Dedifferentiated amniotic fluid mesenchymal stem cell (primary cell): ENCODE measurements at regions not wholly inside any gene's neighbourhood (a gene's known extent, or its start where the extent isn't known, plus 50 kb on each side); places are given as distances from the start of the nearest gene placed in this dataset.

Source experiments
- DNase-seq: peaks from one replicate; pipeline ENCODE4 v3.0.0-alpha.2; 2016; ENCODE audit errors: extremely low spot score

DNA sequence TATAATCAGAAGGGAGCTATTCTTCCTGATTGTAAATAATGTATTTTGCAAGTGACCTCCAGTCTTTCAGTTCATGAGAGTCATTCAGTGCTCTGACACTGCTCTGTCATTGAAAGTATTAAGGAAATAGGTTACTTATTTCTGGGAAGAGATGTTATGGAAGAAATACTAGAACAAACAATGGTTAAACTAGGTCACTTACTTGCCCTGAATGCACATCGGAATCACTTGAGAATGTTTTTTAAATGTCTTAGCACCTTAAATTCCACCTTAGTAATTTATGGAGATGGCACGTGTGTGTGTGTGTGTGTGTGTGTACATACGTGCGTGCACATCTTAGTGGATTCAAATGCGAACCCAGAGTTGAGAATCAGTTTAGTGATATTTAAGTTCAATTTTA is 126.6 kb upstream of the KCNH7 start:
- DNase-seq = no peak

DNA sequence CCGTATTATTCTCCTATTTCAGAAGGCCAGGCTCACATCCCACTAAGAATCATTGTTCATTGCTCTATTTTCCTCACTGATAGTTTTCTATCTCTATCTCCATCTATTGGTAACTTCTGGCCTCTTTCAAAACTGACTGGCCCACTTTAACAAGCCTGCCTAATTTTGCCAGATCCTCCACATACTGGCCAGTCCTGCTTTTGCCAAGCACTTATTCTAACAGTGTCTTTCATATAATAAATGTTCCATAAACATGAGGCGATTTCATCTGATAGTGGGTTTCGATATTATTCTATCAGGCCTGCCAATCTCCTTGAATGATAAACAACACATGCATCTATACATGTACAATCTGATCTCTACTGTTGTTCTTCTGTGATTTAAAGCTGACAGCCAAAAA is 125.9 kb upstream of the KCNH7 start:
- DNase-seq = no peak

DNA sequence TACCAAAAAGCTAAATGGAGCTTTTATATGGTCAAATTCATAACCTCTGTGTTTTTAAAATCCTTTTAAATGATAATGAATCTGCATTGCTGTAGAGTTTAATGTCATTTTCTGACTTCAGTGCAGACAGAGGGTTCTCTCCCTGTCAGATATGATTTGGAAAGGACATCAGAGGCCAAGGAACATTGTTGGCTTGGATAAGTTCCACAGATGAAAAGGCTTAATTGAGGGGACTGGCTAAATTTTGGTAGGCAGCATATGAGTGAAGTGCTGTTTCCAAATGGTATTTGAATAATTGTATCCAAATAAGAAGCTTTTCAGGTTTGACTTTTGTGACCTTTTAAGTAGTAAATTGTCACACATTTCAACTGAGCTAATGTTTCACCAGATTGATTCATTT is 124.6 kb upstream of the KCNH7 start:
- DNase-seq = no peak

DNA sequence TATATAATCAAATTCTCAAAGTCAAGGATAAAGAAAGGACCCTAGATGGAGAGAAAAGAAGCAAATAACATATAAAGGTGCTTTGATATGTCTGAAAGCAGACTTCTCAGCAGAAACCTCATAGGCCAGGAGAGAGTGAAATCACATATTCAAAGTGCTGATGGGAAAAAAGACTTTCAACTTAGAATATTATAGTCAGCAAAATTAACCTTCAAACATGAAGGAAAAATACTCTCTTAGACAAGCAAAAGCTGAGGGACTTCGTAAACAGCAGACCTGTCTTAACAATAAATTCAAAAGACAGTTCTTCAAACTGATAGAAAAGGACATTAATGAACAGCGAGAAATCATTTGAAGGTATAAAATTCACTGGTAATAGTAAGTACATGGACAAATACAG is 107.2 kb upstream of the KCNH7 start:
- DNase-seq = no peak

DNA sequence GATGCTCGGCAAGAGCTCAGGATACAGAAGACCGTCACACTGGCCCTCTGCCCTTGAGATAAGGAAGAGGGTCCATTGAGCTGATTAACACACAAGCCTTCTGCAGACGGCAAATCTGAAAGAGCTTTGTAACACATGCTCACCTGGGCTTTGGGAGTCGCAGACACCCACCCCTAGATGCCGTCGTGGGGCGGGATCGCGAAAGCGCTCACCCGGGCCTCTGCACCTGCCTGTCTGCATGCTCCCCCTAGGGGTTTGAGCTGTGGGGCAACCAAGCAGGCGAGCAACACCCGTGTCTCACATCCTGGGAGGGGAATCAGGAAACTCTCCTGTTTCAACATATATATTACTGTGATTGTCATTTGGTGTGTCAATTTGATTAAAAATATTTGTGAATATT is 99.8 kb upstream of the KCNH7 start:
- no peak for DNase-seq

DNA sequence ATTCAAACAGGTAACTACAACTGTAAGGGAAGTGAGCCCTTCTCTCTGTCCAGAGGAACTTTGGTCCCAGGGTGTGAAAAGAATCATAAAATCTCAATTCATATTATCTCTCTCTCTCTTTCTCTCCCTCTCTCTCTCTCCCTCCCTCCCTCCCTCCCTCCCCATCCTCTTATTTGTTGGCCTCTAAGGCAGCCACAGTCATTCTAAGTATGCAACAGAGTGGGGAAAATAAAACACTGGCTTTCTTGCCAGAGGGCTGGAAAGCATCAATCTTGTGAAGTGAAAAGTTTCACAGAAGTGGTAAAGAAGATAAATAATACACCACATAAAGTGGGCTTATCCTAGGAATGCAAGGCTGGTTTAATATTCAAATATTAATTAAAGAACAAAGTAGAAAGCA is 95.6 kb upstream of the KCNH7 start:
- no peak for DNase-seq

DNA sequence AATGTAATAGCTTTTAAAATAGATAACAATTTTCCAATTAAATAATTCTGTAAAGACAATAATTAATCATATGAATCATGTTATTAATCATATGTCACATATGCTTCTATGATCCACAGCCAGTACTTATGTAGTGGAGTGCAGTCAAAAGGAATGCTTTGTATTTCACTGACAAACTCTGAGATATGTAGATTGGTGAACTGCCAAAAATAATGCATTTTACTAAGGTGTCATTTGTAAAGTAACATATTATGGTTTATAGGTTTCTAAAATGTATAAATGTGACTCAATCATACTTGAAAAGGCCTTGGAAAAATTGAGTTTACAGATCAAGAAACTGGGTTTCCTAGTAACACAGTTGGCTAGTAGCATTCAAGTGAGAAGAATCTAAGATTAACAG is 93.8 kb upstream of the KCNH7 start:
- DNase-seq = no peak

DNA sequence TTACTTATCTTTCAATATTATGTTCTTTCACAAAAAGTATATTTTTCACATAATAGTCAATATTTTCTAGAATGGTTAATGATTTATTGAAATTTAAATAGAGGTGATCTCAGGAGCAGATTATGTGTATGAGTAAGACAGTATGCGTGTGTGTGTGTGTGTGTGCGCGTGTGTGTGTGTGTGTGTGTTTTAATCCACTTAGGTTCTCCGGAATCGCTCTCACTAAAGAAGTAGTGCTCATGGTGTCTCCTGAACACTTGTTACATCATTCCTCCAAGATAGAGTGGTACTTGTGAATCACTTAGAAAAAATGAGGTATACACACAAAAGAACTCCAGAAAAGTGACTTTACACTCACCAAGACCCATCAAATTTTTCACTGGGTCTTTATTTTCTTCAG is 91.0 kb upstream of the KCNH7 start:
- no peak for DNase-seq

DNA sequence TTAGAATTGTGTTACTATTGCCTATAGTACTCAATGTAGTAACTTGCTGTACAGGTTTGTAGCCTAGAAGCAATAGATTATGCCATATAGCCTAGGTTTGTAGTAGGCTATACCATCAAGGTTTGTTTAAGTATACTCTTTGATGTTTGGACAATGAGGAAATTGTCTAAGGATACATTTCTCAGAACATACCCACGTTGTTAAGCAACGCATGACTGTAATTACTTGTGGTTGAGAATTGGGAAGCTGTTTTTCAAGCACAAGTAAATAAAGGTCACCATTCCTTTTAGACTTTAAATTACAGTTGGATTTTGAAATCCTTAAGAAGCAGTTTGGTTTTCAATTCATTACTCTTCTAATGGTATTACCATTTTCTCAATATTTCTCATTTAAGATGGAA is 89.8 kb upstream of the KCNH7 start:
- DNase-seq = no peak

DNA sequence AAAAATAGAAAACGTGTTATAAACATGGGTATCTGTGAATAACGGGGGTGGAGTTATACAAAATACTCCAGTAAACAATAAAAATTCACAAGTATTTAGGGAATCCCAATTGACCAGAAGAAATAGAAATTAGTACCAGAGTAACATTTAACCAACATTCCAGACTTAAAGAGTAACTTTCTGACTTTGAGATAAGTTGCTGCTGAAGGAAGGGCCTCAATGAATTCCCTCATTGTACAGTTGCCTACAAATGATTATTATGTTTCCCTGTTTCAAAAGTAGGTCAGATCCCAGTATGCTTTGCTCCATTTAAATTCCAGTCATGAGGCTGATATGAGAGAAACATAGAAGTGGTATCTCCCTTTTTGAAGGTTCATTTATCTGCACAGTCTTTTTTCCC is 88.3 kb upstream of the KCNH7 start:
- no peak for DNase-seq

DNA sequence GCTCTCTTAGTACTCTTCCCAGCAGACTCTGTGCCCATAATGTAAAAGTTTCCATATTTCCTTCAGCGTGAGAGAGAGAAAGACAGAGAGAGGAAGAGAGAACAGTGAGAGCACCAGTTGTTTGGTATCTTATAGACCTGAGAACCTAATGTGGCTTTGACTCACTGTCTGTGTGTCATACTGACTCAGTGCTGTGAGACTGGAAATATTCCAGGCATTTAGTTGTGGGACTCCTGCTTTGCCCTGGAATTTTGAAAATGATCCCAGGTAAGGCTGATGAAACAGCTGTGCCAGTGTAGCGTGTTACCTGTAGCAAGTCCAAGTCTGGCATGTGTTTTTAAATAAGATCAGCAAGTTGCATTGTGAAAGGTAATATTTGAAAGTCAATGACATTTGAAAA is 87.9 kb upstream of the KCNH7 start:
- no peak for DNase-seq

DNA sequence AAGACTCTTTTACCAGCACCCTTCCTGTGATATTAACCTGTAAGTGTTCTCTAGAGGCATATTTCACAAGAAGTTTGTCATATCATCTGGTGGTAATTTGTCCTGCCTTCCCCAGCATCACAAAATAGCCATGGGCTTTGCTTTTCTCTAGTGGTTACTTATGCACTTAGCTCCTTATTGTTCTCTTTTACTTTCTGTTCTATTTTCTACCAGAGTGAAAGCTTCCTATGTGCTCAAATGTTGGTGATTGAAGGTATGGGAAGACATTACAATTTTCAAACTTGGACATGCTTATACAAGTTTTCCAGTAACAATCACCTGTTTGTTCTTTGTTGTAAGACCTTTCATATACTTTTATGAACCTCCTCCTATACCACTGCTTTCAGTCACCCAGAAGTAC is 87.0 kb upstream of the KCNH7 start:
- DNase-seq = no peak

DNA sequence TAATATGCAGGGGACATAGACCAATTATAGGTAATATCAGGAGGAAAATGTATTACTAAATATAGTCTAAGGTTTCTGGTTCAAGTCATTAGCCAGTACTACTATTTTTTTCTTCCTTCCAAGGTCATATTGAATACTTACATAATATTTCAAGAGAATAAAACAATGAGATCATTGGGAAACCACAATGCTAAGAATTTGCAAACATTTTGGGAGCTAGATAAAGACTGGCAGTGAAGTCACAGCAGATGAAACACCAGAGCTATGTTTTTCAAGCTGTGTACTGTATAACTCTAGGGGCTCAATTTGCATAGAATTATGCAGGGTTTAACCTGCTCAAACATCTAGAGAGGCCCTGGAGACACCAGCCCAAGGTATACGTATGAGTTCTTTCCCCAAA is 80.5 kb upstream of the KCNH7 start:
- no peak for DNase-seq

DNA sequence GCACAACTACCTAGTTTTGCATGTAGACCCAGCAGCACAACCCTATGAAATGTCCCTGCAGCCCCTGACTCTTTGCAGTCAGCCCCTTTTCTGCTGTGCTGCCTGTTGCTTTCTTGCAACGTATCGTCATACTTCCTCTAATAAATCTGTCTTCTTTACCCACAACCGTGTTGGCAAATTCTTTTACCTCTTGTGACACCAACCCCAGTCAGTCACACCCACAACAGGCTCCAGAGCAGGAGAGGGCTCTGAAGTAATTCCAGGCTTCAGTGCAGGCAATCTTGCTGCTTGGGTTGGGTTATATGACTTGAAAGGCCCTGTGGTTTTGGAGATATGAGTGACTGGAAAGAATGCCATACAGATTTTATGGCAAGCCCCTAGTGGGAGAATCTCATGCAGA is 79.1 kb upstream of the KCNH7 start:
- no peak for DNase-seq

DNA sequence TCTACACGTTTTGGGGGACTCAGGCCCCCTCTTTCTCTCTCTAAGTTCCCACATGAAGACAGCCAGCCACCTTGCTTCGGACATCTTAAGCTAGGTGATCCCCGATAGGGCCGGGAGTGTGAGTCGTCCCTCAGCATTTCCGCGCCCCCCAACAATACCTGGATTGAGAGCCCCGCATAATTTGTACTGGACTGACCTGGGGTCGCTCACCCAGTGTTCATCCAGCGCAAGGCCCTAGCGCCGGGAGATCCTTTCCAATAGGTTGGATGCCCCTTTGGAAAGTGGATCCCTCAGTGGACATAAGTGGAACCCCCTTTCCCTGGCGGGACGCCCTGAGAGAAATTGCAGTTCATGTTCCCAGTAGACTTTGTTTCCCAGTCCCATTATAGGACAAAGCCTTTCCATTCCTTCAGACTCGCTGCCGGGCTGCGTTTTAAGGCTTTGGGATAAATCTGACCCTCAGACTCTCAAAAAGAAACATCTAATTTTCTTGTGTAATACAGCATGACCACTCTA is 77.8 kb upstream of the KCNH7 start:
- DNase-seq = no peak

DNA sequence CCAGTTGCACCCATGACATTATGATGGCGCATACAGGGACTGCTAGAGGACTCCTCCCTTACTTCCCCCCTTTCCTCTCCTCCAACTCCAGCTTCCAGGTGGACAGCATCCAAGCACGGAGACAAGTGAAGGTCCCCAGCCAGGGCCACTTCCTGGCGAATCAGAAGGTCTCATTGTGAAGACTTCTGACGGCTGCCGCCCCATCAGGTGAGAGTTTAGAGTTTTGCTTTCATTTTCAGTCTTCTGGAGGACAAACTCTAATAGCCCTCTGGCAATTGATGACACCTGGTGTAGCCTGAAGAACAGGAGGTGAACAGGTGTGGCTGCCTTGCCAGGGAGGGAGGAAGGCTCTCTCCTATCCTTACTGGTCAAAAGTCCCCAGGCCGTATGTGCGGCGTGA is 77.3 kb upstream of the KCNH7 start:
- DNase-seq = no peak

DNA sequence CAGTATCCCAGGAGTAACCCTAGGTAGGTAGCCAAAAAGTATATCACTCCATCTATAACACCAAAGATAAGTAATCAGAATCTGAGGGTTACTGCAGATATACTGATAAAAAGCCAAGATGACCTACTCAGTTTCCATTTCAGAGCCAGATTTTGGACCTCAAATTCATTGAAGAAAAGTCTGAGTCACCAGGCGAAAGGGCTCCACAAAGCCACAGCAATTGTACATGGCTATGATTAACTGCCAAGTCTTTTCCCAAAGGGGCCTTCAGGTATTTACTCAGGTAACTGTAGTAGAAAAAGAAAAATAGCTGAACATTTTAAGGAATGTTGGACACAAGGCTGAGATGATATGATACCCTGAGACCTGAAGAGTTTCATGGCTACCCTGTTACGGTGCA is 75.6 kb upstream of the KCNH7 start:
- no peak for DNase-seq

DNA sequence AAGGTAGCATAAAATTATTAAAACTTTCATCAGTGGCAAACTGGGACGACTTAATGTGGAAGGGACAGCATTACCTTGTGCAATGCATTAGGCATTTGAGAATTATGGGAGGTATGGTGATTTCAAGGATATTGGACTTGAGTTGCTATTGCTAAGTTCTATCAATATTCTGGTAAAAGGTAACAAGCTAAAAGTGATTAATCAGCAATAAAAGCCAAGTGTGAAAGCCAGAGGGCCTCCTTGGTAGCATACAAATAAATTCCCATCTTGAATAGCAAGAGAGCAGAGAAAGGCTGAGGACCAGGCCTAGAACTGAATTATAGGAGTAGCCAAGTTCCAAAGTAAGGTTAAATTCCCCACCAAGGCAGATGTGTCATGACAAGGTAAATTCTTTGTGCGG is 74.2 kb upstream of the KCNH7 start:
- DNase-seq = no peak

DNA sequence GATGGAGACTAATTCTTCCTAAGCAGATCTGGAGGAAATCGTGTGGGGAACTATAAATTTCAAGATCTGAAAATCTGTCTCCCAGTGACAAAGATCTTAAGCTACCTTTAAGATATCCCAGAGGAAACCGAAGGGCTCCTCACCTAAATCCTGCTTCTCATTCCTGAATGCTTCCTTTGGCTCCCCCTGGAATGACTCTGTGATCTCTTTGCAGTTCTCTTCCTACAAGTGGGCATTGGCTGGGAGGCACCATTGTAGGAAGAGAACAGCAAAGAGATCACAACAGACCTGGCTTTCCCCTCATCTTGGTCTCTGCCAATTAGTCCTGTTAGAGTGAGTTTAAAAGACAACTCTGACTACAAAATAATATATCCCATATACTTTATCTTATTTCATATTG is 70.0 kb upstream of the KCNH7 start:
- DNase-seq = no peak

DNA sequence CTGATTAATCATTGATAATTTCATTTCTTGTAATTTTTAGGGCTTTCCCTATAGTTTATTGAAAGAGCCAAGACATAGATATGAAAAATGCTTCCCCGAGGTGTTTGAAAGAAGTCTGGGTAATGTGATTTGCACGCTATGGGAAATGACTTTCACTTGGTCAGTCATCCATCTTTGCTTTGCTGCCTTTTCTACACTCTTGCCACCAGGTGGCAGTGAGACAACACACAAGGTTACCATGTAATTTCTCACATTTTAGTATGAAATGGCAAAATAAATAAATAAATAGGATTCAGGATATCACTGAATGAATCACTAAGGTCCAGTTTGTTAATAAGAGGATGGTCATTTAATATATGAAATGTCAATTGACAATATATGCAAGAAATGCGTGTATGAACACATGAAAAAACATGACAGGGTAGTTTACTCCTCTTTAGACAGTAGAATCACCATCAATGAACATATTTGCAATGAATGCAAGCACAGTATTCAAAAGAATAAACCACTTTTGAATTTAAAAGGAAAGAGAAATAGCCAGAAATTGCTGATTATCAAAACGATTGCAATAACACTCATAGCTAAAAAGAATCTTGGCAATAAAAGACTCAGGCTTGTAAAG is 52.2 kb upstream of the KCNH7 start:
- peak; percentile 76 for DNase-seq

DNA sequence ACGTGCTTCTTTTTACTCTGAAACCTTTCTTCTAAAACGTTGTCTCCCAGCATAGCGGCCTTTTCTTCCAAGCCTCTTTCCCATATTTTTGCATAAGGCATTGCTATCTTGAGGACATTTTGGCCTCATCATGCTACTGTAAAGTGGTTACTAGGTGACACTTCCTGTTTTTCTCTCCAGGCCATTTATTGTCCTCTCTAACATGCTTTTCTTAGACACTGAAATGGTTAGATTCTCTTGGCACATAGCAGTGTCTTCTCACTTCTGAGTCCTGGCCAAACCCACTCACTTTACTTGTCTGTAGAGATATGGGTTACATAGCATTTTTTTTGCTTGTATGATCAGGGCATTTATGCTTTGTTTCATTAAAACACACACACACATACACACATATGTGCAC is 50.1 kb upstream of the KCNH7 start:
- no peak for DNase-seq
